ENCODE measurements at regions not wholly inside any gene's neighbourhood (a gene's known extent, or its start where the extent isn't known, plus 50 kb on each side); places are given as distances from the start of the nearest gene placed in this dataset.

GRCh38 chr5:124591583-124591982 is 154.9 kb downstream of the ZNF608 start:
- Histone ChIP-seq H3K4me3 (ENCODE audit: low read depth in 1 of 3, low read length in 3 of 3) (no peak overlapping the region), H3K9me3 (ENCODE audit: control insufficient read depth in 4 of 4, low read length in 3 of 4) (no peaks in the 10 kb centered on the region), H3K9ac (ENCODE audit: low read depth in 1 of 2, low read length in 2 of 2) (no peak overlapping the region), H3K27ac (ENCODE audit: low read depth in 1 of 2, low read length in 2 of 2) (no peak overlapping the region), H3K4me1 (ENCODE audit: control insufficient read depth in 4 of 4, insufficient read depth in 4 of 4, low read length in 3 of 4) (no peaks in the 10 kb centered on the region), H3K36me3 (ENCODE audit: control insufficient read depth in 4 of 4, insufficient read depth in 3 of 4, low read depth in 1 of 4, low read length in 3 of 4) (no peaks in the 10 kb centered on the region), H3K27me3 (ENCODE audit: control insufficient read depth in 4 of 4, insufficient read depth in 4 of 4, low read length in 3 of 4) (no peaks in the 10 kb centered on the region)
- WGBS, result 95% methylated on average over 5 of the region's 5 CpGs
- DNase-seq (ENCODE audit: low spot score), result no peak
- TF ChIP-seq HNF4A (conservative IDR thresholded peaks at IDR 0.05) (no peak), EGR1 (IDR thresholded peaks at IDR 0.05; ENCODE audit: low read depth in 2 of 2) (no peak), YY1 (IDR thresholded peaks at IDR 0.05) (no peak), REST (IDR thresholded peaks at IDR 0.05) (no peak), TAF1 (conservative IDR thresholded peaks at IDR 0.05) (no peak), ATF3 (IDR thresholded peaks at IDR 0.05) (no peak), FOXA1 (IDR thresholded peaks at IDR 0.05) (no peak), SP1 (IDR thresholded peaks at IDR 0.05) (no peak), MAX (IDR thresholded peaks at IDR 0.05) (no peak), FOXA2 (IDR thresholded peaks at IDR 0.05) (no peak)

GRCh38 chr5:124590686-124591085 is 155.8 kb downstream of the ZNF608 start:
- H3K27ac ChIP-seq (ENCODE audit: low read depth in 1 of 2, low read length in 2 of 2), result no peak overlapping the region
- TF ChIP-seq YY1 (IDR thresholded peaks at IDR 0.05), result no peak
- TF ChIP-seq ZBTB33 (IDR thresholded peaks at IDR 0.05), result no peak
- TF ChIP-seq FOXA2 (IDR thresholded peaks at IDR 0.05), result no peak
- no peak for TF ChIP-seq REST (IDR thresholded peaks at IDR 0.05)
- TF ChIP-seq ATF3 (IDR thresholded peaks at IDR 0.05), result no peak
- TF ChIP-seq EGR1 (IDR thresholded peaks at IDR 0.05; ENCODE audit: low read depth in 2 of 2), result no peak
- no peak for TF ChIP-seq SP1 (IDR thresholded peaks at IDR 0.05)
- TF ChIP-seq RAD21 (IDR thresholded peaks at IDR 0.05), result no peak
- no peak for TF ChIP-seq FOXA1 (IDR thresholded peaks at IDR 0.05)
- TF ChIP-seq GABPA (IDR thresholded peaks at IDR 0.05 in 1 of 2, conservative IDR thresholded peaks at IDR 0.05 in 1 of 2), result no peak
- TF ChIP-seq MAX (IDR thresholded peaks at IDR 0.05), result no peak
- TF ChIP-seq JUND (IDR thresholded peaks at IDR 0.05), result no peak
- no peak for DNase-seq (ENCODE audit: low spot score)
- H3K9ac ChIP-seq (ENCODE audit: low read depth in 1 of 2, low read length in 2 of 2), result no peak overlapping the region
- H3K4me3 ChIP-seq (ENCODE audit: low read depth in 1 of 3, low read length in 3 of 3), result no peak overlapping the region
- no peaks in the 10 kb centered on the region for H3K27me3 ChIP-seq (ENCODE audit: control insufficient read depth in 4 of 4, insufficient read depth in 4 of 4, low read length in 3 of 4)
- H3K9me3 ChIP-seq (ENCODE audit: control insufficient read depth in 4 of 4, low read length in 3 of 4), result no peaks in the 10 kb centered on the region
- no peaks in the 10 kb centered on the region for H3K4me1 ChIP-seq (ENCODE audit: control insufficient read depth in 4 of 4, insufficient read depth in 4 of 4, low read length in 3 of 4)
- 85% methylated on average over 1 of the region's 1 CpG for WGBS
- H3K36me3 ChIP-seq (ENCODE audit: control insufficient read depth in 4 of 4, insufficient read depth in 3 of 4, low read depth in 1 of 4, low read length in 3 of 4), result no peaks in the 10 kb centered on the region
